ENCODE measurements at regions not wholly inside any gene's neighbourhood (a gene's known extent, or its start where the extent isn't known, plus 50 kb on each side); places are given as distances from the start of the nearest gene placed in this dataset.
"Not testable (repeated sequence)": the region's sequence is repeated elsewhere in the genome, so short reads cannot be mapped to it uniquely, and the experiment has no call there.

DNA sequence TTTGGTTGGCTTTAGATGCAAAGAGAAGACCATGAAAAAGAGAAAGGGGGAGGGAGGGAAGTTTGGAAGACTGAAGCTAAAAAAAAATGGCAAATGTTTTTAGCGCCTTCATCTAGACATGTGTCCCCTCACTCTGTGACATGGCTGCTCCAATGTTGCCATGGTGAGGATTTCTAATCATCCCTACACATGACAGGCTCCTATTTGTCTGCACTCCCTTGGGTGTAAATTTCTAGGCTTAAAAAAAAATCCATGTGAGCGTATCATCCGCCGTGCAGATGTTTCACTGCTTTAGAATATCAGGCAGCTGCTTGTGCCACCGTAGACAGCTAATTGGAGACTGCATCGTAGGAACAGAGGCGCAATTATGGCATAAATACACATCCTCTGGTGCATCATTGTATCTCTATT lies 761.1 kb upstream of the MMS22L start:
- DNase-seq: no peak

DNA sequence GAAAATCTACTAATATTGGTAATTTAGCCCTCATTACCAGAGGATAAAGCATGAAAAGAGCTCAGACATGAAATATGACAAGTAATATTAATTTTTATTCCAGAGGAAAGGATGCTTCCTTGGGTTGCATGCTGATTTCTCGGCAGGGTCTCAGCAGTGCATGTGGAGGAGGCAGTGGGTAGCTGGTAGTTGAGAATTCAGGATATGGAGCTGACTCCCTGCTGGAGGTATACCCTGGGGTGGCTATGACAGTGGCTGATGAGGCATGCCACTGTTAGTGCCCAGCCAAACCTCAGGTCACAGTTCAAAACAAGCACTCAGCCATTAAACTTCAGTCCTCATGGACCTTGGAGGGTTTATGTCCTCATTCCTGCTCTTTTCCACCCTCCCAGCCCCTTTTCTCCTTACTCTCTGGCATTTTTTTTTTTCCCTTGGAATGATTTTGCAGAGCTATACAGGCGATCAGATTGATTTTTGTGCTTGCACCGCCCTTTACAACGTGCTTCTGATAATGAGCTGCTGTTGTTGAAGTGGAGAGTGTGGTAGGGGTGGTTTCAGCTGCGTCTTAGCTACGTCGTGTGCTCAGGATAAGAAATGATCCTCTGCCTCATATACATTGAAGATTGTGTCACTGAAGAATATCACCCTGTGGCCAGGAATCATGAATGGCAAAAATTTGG lies 761.9 kb upstream of the MMS22L start:
- no peak for DNase-seq

DNA sequence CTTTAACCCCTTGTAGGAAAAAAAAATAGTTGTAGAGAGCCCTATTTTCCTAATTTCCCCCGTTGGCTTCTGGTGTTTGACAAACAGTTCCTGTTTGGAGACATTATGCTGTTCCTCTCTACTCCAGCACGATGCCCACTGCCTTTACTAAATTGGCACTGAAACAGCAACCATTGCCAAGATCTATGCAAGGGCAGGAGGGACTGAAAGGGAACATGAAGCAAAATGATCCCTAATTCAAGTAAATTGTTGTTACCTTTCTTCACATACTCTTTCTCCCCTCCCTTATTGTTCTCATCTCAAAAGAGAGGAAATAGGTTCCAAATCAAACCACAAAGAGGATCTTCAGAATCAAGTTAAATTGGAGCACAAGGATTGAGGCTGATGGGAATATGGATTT lies 764.1 kb upstream of the MMS22L start:
- no peak for DNase-seq

DNA sequence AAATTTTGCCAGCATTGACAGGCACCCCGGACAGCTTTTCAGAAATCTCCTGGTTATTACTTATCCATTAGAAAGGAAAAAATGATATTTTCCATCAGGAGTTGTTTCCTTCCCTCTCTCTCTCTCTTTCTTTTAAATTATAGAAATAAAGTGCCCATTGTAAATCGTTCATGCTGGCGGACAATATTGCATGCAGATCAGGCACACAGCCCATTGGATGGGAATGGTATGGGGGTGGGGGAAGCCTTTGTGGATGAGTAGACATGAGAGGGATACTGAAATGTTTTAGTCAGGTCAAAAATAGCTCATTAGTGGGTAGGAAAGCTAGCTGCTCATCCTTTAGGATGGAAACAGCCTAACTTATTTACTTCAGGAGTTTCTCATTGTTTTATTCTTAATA lies 764.9 kb upstream of the MMS22L start:
- no peak for DNase-seq

DNA sequence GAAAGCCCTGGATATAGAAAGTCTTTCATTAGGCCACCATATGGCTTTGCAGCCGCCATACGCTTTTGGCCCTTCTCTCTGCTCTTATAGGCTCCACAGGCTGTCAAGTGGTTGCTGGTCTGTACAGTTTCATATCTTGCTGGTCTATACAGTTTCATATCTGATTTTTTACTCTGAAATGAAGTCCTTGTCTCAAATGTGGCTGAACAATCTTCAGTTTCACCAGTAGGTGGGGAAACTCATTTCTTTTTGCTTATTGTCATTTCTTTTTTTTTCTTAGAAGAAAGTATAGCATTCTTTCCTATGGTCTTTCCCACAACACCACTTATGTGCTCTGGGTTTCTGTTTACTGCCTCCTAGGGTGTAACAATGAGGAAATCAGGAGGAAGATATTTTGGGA lies 771.4 kb upstream of the MMS22L start:
- no peak for DNase-seq

DNA sequence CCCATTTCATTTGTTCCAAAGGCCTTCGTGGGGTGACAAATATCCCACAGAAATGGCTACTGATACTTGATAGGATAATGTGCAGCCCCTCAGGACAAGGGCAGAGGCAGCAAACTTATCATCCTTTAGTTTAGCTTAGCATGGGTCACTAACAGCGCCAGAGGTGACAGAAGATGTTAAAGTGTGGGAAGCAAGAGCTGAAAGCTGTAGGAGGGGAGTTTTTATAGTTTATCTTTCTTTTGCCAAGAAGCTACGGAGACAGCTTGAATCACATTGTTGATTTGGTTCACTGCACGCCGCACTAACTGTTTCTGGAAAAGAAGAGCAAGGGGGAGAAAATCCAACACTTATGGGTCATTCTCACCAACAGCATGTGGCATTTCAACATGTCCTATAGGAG lies 773.9 kb upstream of the MMS22L start:
- no peak for DNase-seq

DNA sequence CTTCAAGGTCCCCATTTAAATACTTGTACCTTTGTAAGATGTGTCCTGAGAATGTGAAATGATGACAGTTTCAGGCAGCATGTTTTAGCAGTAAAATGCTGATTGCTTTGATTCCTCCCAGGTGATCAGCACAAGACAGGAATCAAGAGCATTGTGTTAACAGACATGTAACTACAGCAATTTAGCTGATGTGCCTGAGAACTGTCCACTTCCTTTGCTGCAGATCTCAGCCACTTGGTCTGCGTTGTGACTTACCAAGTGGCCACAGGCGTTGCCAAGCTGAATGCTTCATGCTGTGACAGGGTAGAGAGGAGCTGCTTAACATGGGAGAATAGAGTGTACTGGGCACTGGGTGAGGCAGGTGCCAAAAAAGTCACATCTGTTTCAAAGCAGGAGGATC lies 767.0 kb upstream of the POU3F2 start:
- DNase-seq: no peak

DNA sequence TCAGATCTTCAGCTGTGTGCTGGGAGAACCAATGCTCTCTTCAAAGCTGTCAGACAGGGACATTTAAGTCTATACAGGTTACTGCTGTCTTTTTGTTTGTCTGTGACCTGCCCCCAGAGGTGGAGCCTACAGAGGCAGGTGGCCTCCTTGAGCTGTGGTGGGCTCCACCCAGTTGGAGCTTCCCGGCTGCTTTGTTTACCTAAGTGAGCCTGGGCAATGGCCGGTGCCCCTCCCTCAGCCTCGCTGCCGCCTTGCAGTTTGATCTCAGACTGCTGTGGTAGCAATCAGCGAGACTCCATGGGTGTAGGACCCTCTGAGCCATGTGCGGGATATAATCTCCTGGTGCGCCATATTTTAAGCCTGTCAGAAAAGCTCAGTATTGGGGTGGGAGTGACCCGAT lies 745.8 kb upstream of the POU3F2 start:
- DNase-seq: not testable (repeated sequence)

DNA sequence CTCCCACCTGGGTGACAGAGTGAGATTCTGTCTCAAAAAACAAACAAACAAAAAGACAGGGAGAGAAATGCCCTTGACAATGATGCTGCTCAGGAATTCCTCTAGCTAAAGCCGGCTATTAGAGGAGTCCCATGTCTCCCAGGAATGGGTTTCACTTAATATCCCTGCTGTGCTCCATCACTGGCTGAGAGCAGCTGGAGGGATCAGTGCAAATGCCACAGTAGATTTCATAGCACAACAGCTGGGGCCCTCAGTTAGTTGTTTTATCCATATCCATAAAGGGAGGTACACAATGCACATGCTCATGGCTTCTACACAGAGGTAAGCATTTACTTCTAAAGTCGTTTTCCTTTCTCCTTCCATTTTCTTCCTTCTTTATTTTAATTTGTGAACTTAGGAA lies 742.0 kb upstream of the POU3F2 start:
- DNase-seq: peak; percentile 57

DNA sequence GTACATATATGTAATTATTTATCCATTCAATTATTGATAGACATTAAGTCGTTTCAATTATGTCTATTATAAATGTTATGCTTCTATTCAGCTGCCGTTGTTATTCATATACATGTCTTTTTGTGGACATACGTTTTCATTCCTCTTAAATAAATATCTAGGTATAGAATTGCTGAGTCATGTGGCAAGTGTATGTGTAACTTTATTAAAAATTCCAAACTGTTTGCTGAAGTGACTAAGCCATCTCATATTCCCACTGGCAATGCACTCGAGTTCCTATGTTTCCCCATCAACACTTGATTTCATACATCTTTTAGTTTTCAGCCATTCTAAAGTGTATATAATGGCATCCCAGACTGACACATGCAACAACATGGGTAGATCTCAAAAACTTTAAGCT lies 739.7 kb upstream of the POU3F2 start:
- no peak for DNase-seq

DNA sequence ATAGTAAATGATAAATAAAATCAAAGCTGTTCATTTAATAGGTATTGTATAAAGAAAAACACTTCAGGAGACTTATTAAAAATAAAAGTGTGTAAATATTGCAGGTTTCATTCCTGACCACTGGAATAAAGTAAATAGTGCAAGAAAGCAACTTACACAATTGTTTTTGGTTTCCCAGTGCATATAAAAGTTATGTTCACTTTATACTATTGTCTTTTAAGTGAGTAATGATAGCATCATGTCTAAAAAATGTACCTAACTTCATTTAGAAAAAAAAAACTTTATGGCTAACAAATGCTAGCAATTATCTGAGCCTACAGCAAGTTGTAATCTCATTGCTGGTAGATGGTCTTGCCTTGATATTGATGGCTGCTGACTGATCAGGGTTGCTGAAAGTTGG lies 726.6 kb upstream of the POU3F2 start:
- DNase-seq: no peak

DNA sequence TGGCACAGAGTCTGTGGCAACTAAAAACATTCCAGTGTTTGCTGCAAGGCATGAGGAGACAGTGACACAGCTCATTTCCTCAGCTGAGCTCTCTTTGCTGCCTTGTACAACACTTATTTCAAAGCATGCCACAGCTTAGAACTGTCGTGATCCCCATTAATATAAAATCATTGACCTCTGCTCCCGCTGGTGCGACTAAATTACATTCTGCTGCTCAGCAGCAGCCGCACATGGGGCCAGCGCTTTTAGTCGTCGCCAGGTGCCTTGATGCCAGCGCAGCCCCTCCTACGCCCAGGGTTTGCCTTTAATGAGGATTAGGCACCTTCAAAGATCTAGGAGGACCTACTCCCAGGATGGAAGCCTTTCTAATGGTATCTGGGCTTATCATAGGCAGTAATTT lies 717.9 kb upstream of the POU3F2 start:
- DNase-seq: no peak

DNA sequence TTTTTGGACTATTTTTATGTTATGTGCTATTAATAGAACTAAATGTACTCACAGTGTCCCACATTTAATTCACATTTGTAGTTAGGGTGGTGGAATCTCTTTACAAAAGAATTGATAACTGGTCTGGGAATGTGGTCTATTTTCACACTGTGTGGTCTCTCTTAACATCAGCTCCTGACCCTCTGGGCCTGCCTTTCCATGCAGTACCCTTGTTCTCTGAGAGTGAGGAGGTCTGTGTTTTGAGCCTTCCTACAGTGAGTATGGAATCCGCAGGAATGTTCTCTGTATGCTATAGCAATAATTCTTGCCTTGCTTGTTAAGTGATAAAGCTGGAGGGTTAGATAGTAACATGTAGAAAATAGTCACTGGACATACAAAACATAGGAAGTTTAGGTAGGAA lies 717.3 kb upstream of the POU3F2 start:
- no peak for DNase-seq

DNA sequence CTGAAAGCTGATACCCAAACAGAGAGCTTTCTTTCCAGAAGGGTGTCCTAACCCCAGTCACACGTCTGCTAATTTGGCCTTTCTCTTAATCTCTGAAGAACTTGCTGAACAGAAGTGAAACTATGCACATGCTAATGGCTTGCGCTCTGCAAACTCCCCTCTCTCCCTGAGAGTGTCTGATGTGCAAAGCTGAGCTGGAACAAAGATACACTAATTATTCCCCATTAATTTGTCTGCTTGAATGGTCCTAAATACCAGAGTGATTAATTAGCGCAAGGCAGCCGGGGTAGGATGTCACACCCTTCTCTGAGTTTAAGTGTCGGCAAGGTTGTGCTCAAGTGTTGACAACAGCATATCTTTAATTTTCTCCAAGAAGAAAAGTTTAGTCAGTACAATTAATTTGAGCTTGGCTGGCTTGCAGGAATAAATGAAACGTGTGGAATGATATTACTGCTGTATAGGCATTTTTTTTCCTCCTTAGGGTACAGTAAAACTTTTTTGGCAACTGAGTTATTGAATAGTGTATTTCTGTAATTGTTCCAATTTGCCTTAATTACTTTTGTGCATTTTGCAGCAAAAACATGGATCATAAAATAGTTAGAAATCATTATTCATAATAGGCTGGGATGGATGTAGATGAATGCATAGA lies 715.9 kb upstream of the POU3F2 start:
- DNase-seq: no peak

DNA sequence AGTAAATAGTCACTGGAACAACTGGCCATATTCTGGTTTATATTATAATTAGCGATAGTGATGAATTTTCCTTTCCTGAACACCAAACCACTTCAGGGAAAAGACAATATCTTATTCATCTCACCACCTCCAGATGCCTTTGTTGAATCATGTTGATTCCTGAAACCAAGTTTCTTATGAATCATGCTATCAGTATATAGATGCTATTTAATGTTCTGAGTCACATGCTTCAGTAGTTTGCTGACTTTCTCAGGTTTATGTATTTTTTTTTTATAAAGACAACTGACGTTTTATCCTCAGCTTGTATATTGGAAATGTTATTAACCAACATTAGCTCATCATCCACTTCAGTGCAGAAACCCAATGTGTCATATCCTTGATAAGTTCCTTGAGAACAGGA lies 710.2 kb upstream of the POU3F2 start:
- DNase-seq: no peak

DNA sequence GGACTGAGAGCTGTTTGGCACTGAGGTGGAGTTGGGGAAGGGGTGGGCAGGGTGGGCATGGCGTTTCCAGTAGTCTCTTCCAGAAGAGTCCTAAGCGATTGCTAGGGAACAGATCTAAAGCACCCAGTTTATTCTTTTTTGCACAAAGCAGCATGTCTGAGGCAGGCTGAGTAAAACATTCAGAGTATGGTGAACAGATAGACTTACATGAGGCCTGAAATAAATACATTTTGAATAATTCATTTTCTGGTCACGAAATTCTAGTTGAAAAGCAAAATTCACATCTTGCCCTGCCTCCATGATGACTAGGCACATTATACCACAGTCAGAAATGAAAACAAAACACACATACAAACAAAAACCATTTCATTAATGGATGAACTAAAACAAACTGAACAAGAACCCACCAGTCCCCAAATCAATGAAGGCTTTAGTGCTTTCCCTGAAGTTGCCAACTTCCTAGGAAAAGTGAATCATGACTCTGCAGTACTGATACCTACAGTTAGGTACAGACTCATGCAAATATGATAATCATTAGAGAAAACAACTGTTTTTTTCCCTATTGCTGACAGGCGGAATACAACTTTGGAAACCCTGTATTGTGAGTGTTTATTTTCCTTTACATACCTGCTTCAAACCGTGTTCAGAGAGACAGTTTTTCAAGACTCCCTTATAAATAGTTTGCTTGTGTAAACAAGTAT lies 702.9 kb upstream of the POU3F2 start:
- DNase-seq: no peak

DNA sequence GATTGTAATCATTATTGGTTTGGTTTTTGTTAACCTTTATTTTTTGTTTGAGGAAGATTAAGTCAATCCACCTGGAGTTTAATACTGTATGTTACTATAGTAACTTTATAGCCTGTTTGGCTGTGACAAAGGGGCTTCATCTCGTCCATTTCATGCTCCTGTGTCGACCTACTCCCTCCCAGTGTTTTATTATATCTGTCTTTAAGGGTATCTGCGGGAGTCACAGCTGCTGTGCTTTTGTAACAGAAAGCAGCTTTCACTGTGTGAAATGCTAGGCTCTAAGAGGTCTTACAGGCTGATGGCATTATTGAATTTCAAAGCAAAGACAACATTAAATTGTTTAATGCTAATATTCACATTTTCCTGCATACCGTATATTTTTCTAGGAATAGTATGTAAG lies 698.0 kb upstream of the POU3F2 start:
- DNase-seq: no peak

DNA sequence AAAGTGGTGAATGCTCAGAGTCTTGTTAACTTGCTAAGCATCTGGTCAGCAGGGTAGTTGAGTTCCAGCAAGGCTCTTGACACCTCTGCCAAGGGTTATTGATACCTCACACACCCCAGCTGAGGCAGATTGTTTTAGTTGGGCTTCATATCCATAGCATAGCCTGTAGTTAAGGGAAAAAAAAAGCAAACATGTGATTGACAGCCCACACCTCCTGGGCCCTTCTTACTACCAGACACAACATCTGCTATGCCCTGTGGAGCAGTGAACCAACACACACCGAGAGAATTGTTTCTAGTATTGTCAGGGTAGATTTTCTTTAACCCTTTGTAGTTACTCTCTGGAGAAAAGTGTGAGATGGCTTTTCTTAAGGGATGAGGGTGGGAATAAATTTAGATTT lies 697.0 kb upstream of the POU3F2 start:
- DNase-seq: no peak

DNA sequence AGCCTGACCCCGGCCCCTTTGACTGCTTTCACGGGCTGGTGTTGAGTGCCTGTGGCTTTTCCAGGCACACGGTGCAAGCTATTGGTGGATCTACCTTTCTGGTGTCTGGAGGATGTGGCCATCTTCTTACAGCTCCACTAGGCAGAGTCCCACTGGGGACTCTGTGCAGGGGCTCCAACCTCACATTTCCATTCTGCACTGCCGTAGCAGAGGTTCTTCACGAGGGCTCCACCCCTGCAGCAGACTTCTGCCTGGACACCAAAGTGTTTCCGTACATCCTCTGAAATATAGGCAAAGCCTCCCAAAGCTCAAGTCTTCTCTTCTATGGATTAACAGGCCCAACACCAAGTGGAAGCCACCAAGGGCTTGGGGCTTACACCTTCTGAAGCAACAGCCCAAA lies 691.5 kb upstream of the POU3F2 start:
- no peak for DNase-seq

DNA sequence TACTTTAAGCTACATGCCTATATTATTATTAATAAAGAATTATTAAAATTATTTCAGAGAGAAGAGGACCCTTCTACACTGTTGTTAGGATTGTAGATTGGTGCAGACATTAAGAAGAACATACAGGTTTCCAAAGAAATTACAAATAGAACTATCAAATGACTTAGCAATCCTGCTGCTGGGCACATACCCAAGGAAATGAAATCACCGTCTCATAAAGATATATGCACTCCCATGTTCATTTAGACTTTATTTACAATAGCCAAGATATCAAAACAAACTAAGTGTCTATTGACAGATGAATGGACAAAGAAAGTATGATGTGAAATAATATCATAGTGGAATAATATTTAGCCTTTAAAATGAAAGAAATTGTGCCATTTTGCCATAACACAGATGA lies 687.7 kb upstream of the POU3F2 start:
- DNase-seq: no peak

DNA sequence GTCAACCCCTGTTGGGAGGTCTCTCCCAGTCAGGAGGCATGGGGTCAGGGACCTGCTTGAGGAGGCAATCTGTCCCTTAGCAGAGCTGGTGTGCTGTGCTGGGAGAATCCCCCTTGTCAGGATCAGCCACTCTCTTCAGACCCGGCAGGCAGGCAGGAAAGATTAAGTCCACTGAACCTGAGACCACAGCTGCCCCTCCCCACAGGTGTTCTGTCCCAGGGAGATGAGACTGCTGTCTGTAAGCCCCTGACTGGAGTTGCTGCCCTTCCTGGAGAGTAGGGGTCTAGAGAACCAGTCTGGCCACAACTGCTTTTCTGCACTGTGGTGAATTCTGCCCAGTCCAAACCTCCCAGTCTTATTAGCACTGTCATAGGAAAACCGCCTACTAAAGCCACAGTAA lies 677.8 kb upstream of the POU3F2 start:
- DNase-seq: no peak

DNA sequence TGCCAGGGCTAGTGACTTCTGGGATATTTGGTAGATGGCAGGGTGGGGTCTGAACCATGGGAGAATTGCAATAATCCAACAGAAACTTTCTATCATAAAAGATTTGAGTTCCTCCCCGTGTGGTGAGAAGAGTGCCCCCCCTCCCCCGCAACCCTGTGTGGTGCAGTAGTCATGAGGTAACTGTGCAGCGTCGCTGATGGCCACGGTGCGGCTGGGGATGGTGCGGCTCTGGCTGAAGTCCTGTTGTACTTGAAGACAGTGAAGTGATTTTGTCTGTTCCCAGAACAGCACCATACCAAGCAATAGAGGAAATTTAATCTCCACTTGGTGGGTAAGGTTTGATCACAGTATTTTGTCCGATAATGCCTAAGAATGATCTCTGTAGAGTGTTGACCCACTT lies 654.8 kb upstream of the POU3F2 start:
- DNase-seq: no peak

DNA sequence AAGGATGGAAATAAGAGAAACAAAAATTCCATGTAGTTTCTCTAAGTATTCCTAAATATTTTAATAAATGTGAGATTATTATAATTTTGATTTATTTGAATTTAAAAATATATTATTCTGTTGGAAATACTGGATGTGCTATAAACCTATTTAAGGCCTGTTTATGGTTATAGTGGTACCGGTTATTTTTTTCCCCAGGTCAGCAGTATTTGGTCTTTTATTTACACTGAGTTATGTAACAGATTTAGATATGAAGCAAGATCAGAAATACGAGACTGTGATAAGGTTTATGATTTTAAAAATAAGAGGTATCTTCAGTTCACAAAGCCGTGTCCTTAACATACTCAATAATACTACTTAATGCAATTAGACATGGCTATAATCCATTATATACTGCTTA lies 634.3 kb upstream of the POU3F2 start:
- no peak for DNase-seq

DNA sequence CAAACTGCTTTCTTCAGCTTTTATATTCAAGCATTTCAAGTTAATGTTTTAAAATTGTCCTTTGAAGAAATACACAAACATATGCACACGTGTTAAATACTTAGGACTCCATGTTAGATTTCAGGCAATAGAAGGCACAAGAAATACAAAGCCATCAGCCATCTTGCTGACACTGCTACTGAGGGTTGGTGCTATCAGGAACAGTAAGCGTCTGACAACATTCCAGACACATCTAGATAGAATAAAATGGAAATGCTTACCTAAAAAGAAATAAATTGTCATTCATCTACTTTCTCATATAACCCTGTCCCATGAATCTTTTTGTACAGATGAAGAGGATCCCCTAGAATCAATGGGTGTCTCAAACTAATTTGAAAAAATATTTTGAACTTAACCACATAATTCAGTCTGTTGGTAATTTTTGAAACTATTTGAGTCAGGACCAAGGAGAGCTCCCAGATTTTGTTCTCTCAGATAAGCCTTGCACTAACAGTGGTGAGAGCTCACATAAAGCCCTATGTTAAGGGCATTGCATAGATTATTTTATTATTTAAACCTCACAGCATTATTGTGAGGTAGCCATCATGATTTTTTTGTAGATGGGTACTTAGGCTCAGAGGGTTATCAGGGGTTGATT lies 631.1 kb upstream of the POU3F2 start:
- DNase-seq: no peak
